ENCODE measurements at regions not wholly inside any gene's neighbourhood (a gene's known extent, or its start where the extent isn't known, plus 50 kb on each side); places are given as distances from the start of the nearest gene placed in this dataset.

- TF ChIP-seq, protein P1, sequence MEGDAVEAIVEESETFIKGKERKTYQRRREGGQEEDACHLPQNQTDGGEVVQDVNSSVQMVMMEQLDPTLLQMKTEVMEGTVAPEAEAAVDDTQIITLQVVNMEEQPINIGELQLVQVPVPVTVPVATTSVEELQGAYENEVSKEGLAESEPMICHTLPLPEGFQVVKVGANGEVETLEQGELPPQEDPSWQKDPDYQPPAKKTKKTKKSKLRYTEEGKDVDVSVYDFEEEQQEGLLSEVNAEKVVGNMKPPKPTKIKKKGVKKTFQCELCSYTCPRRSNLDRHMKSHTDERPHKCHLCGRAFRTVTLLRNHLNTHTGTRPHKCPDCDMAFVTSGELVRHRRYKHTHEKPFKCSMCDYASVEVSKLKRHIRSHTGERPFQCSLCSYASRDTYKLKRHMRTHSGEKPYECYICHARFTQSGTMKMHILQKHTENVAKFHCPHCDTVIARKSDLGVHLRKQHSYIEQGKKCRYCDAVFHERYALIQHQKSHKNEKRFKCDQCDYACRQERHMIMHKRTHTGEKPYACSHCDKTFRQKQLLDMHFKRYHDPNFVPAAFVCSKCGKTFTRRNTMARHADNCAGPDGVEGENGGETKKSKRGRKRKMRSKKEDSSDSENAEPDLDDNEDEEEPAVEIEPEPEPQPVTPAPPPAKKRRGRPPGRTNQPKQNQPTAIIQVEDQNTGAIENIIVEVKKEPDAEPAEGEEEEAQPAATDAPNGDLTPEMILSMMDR (IDR thresholded peaks at IDR 0.05 in 2 of 3, conservative IDR thresholded peaks at IDR 0.05 in 1 of 3; ENCODE audit: control insufficient read depth in 2 of 3, extremely low read depth in 1 of 3, insufficient read depth in 1 of 3, low read depth in 3 of 3, low read length in 3 of 3): no peak
- TF ChIP-seq MTA2 (IDR thresholded peaks at IDR 0.05; ENCODE audit: low read depth) (no peak), REST (IDR thresholded peaks at IDR 0.05; ENCODE audit: low read depth, low read length) (no peak), POLR2A (IDR thresholded peaks at IDR 0.05; ENCODE audit: low read depth, low read length) (no peak), RAD51 (IDR thresholded peaks at IDR 0.05) (no peak), HDAC2 (IDR thresholded peaks at IDR 0.05) (no peak), KDM1A (IDR thresholded peaks at IDR 0.05; ENCODE audit: borderline replicate concordance) (no peak), NBN (IDR thresholded peaks at IDR 0.05) (no peak), ATF7 (IDR thresholded peaks at IDR 0.05; ENCODE audit: low read depth) (no peak), SMARCA5 (IDR thresholded peaks at IDR 0.05) (no peak)
Measured at GRCh38 chr13:58051807-58052375, 420.3 kb downstream of the PCDH17 start.
